DND-41 (cell line): ENCODE measurements at regions not wholly inside any gene's neighbourhood (a gene's known extent, or its start where the extent isn't known, plus 50 kb on each side); places are given as distances from the start of the nearest gene placed in this dataset.

Experiments
- EZH2 ChIP-seq: IDR thresholded peaks from 3 replicates; pipeline ENCODE4 v1.6.1; 2012; ENCODE audit warnings: borderline replicate concordance, low read depth, mild to moderate bottlenecking, moderate library complexity, low read length, inconsistent platforms; ENCODE audit not compliant: severe bottlenecking
- TF ChIP-seq, protein P1 (sequence below): IDR thresholded peaks from 2 replicates; pipeline ENCODE4 v1.5.1; 2012; ENCODE audit warnings: borderline replicate concordance, low read length, moderate library complexity, mild to moderate bottlenecking; ENCODE audit not compliant: poor library complexity, severe bottlenecking; ENCODE audit errors: extremely low read depth

DNA sequence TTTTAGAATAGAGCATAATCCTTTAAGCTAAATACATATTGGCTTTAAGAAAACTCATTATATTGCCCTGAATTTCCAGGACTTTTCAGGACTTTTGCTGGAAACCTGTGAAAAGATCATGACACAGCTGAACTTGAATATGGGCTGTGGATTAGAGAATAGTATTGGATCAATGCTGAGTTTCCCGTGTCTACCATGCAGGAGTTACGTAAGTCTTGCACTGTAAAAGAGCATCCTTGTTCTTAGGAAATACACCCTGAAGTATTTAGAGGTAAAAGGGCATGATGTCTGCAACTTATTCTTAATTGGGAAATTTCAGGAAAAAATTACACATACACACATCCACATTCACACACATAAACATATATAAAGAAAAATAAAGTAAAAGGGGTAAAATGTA, 82.1 kb downstream of the ZFP36L2 start:
- TF ChIP-seq, protein P1, sequence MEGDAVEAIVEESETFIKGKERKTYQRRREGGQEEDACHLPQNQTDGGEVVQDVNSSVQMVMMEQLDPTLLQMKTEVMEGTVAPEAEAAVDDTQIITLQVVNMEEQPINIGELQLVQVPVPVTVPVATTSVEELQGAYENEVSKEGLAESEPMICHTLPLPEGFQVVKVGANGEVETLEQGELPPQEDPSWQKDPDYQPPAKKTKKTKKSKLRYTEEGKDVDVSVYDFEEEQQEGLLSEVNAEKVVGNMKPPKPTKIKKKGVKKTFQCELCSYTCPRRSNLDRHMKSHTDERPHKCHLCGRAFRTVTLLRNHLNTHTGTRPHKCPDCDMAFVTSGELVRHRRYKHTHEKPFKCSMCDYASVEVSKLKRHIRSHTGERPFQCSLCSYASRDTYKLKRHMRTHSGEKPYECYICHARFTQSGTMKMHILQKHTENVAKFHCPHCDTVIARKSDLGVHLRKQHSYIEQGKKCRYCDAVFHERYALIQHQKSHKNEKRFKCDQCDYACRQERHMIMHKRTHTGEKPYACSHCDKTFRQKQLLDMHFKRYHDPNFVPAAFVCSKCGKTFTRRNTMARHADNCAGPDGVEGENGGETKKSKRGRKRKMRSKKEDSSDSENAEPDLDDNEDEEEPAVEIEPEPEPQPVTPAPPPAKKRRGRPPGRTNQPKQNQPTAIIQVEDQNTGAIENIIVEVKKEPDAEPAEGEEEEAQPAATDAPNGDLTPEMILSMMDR, result no peak
- TF ChIP-seq EZH2, result no peak
